GM18519 (cell line): ENCODE measurements at regions not wholly inside any gene's neighbourhood (a gene's known extent, or its start where the extent isn't known, plus 50 kb on each side); places are given as distances from the start of the nearest gene placed in this dataset.
"Not testable (repeated sequence)": the region's sequence is repeated elsewhere in the genome, so short reads cannot be mapped to it uniquely, and the experiment has no call there.

Experiments
- ATAC-seq: cut with Tn5 transposase; IDR thresholded peaks from one replicate; pipeline ENCODE4 v1.9.1; 2021; ENCODE audit warnings: mild to moderate bottlenecking, moderate library complexity; ENCODE audit not compliant: unreplicated experiment, low FRiP score

GRCh38 chr1:187038784-187039183 lies 210.0 kb downstream of the PLA2G4A start:
- ATAC-seq, result no peak

GRCh38 chr1:187041104-187041503 lies 212.4 kb downstream of the PLA2G4A start:
- ATAC-seq, result no peak

- no peak for ATAC-seq
Observed at GRCh38 chr1:187042538-187042937, 213.8 kb downstream of the PLA2G4A start.

GRCh38 chr1:187043433-187043832 lies 214.7 kb downstream of the PLA2G4A start:
- not testable (repeated sequence) for ATAC-seq

- ATAC-seq, result no peak
Observed at GRCh38 chr1:187044411-187044810, 215.7 kb downstream of the PLA2G4A start.

- no peak for ATAC-seq
Observed at GRCh38 chr1:187045371-187045770, 216.6 kb downstream of the PLA2G4A start.

GRCh38 chr1:187046293-187046692 lies 217.5 kb downstream of the PLA2G4A start:
- ATAC-seq, result no peak

GRCh38 chr1:187047298-187047697 lies 218.5 kb downstream of the PLA2G4A start:
- no peak for ATAC-seq

GRCh38 chr1:187051618-187052232 lies 223.0 kb downstream of the PLA2G4A start:
- peak; percentile 61 for ATAC-seq

GRCh38 chr1:187053876-187054275 lies 225.1 kb downstream of the PLA2G4A start:
- ATAC-seq, result no peak

GRCh38 chr1:187054862-187055757 lies 226.4 kb downstream of the PLA2G4A start:
- ATAC-seq, result no peak

- no peak for ATAC-seq
Observed at GRCh38 chr1:187063271-187063670, 234.5 kb downstream of the PLA2G4A start.

GRCh38 chr1:187067160-187067559 lies 238.4 kb downstream of the PLA2G4A start:
- no peak for ATAC-seq

- ATAC-seq, result no peak
Observed at GRCh38 chr1:187070076-187070475, 241.3 kb downstream of the PLA2G4A start.

- ATAC-seq, result peak; percentile 56
Observed at GRCh38 chr1:187072262-187073034, 243.7 kb downstream of the PLA2G4A start.

- ATAC-seq, result peak; percentile 29
Observed at GRCh38 chr1:187073035-187073560, 244.3 kb downstream of the PLA2G4A start.

GRCh38 chr1:187073634-187074245 lies 245.0 kb downstream of the PLA2G4A start:
- not testable (repeated sequence) for ATAC-seq

GRCh38 chr1:187074445-187075048 lies 245.8 kb downstream of the PLA2G4A start:
- ATAC-seq, result no peak

- no peak for ATAC-seq
Observed at GRCh38 chr1:187076922-187077321, 248.2 kb downstream of the PLA2G4A start.

GRCh38 chr1:187078321-187078720 lies 249.6 kb downstream of the PLA2G4A start:
- ATAC-seq, result no peak
